Right renal pelvis (tissue), 4 donors: ENCODE measurements at regions not wholly inside any gene's neighbourhood (a gene's known extent, or its start where the extent isn't known, plus 50 kb on each side); places are given as distances from the start of the nearest gene placed in this dataset.

Experiments used
- DNase-seq, 4 donors: peaks; one replicate each; pipeline ENCODE4 v3.0.0-alpha.2; 2013; ENCODE audit warnings: low read depth in 4 of 4, low spot score in 3 of 4, missing footprints in 1 of 4

- DNase-seq = no peak
Measured at GRCh38 chr6:138004430-138005287, 102.6 kb downstream of the PERP start.

GRCh38 chr6:138005846-138006245 is 101.4 kb downstream of the PERP start:
- no peak for DNase-seq

GRCh38 chr6:138007014-138007472 is 100.2 kb downstream of the PERP start:
- DNase-seq = no peak

- no peak for DNase-seq
Measured at GRCh38 chr6:138008791-138009190, 98.4 kb downstream of the PERP start.

- DNase-seq = no peak
Measured at GRCh38 chr6:138011413-138011812, 95.8 kb downstream of the PERP start.

- no peak for DNase-seq
Measured at GRCh38 chr6:138012682-138013081, 94.5 kb downstream of the PERP start.

GRCh38 chr6:138013959-138014358 is 93.3 kb downstream of the PERP start:
- DNase-seq = no peak

GRCh38 chr6:138017166-138017757 is 90.0 kb downstream of the PERP start:
- no peak for DNase-seq

GRCh38 chr6:138018297-138018696 is 88.9 kb downstream of the PERP start:
- DNase-seq = no peak

GRCh38 chr6:138025528-138025978 is 81.7 kb downstream of the PERP start:
- no peak for DNase-seq

- no peak for DNase-seq
Measured at GRCh38 chr6:138026342-138026741, 80.9 kb downstream of the PERP start.

GRCh38 chr6:138028893-138029292 is 78.3 kb downstream of the PERP start:
- no peak for DNase-seq

- DNase-seq = no peak
Measured at GRCh38 chr6:138030872-138031271, 76.3 kb downstream of the PERP start.

- no peak for DNase-seq
Measured at GRCh38 chr6:138031417-138031816, 75.8 kb downstream of the PERP start.

- DNase-seq = no peak
Measured at GRCh38 chr6:138031850-138032249, 75.4 kb downstream of the PERP start.

- no peak for DNase-seq
Measured at GRCh38 chr6:138032571-138032970, 74.6 kb downstream of the PERP start.

- no peak for DNase-seq
Measured at GRCh38 chr6:138034229-138034628, 73.0 kb downstream of the PERP start.

GRCh38 chr6:138035070-138035469 is 72.1 kb downstream of the PERP start:
- no peak for DNase-seq

- DNase-seq = no peak
Measured at GRCh38 chr6:138036111-138036510, 71.1 kb downstream of the PERP start.

GRCh38 chr6:138037009-138037504 is 70.2 kb downstream of the PERP start:
- DNase-seq = no peak

GRCh38 chr6:138038142-138038870 is 68.9 kb downstream of the PERP start:
- DNase-seq = no peak
